Mesenchymal stem cell (in vitro differentiated cells and primary cell): ENCODE measurements at regions not wholly inside any gene's neighbourhood (a gene's known extent, or its start where the extent isn't known, plus 50 kb on each side); places are given as distances from the start of the nearest gene placed in this dataset.

Experiments
- DNase-seq: peaks from one replicate; pipeline ENCODE4 v3.0.0-alpha.2; 2013
- H2AFZ ChIP-seq: one replicate; pipeline ENCODE4 v1.6.1; 2013; ENCODE audit warnings: low read depth, mild to moderate bottlenecking, control low read depth, inconsistent platforms, low read length, moderate library complexity
- H2AK5ac ChIP-seq: 2 replicates; pipeline ENCODE4 v1.6.1; 2013; ENCODE audit warnings: low read length, moderate library complexity, mild to moderate bottlenecking, inconsistent platforms; ENCODE audit not compliant: severe bottlenecking
- H2BK120ac ChIP-seq: one replicate; pipeline ENCODE4 v1.6.1; 2013; ENCODE audit warnings: low read depth, mild to moderate bottlenecking, inconsistent platforms, low read length, moderate library complexity
- H2BK12ac ChIP-seq, 2 experiments: one replicate each; pipeline ENCODE4 v1.6.1; 2013; ENCODE audit warnings: inconsistent platforms in 2 of 2, low read length in 2 of 2, mild to moderate bottlenecking in 2 of 2, moderate library complexity in 2 of 2, control low read depth in 1 of 2
- H2BK15ac ChIP-seq: one replicate; pipeline ENCODE4 v1.6.1; 2013; ENCODE audit warnings: mild to moderate bottlenecking, low read depth, inconsistent platforms; ENCODE audit not compliant: poor library complexity, severe bottlenecking
- H2BK5ac ChIP-seq: 2 replicates; pipeline ENCODE4 v1.6.1; 2013; ENCODE audit warnings: low read depth, mild to moderate bottlenecking, low read length, control low read depth, inconsistent platforms; ENCODE audit not compliant: poor library complexity, severe bottlenecking
- H3K14ac ChIP-seq, 2 experiments: one replicate each; pipeline ENCODE4 v1.6.1; 2013; ENCODE audit warnings: inconsistent platforms in 2 of 2, low read length in 2 of 2, control low read depth in 1 of 2, mild to moderate bottlenecking in 1 of 2, moderate library complexity in 1 of 2
- H3K18ac ChIP-seq, 2 experiments: one replicate each; pipeline ENCODE4 v1.6.1; 2013; ENCODE audit warnings: inconsistent platforms in 2 of 2, low read length in 2 of 2, control low read depth in 1 of 2, low read depth in 1 of 2, mild to moderate bottlenecking in 1 of 2
- H3K23ac ChIP-seq, 2 experiments: one replicate each; pipeline ENCODE4 v1.6.1; 2013; ENCODE audit warnings: inconsistent platforms in 2 of 2, low read length in 2 of 2, mild to moderate bottlenecking in 2 of 2, moderate library complexity in 2 of 2, control low read depth in 1 of 2
- H3K27ac ChIP-seq: 2 replicates; pipeline ENCODE4 v1.5.1; 2013; ENCODE audit warnings: mild to moderate bottlenecking, moderate library complexity, low read length, control low read depth, inconsistent platforms; ENCODE audit not compliant: poor library complexity, severe bottlenecking
- H3K27me3 ChIP-seq, 2 experiments: 2 replicates each; pipeline versions ENCODE4 v1.6.1 to v1.7.0; 2013; ENCODE audit warnings: low read length in 2 of 2, mild to moderate bottlenecking in 2 of 2, moderate library complexity in 2 of 2, control low read depth in 1 of 2, inconsistent platforms in 1 of 2; ENCODE audit not compliant: control insufficient read depth in 1 of 2, insufficient read depth in 1 of 2
- H3K36me3 ChIP-seq, 2 experiments: 2 replicates each; pipeline versions ENCODE4 v1.6.1 to v1.7.0; 2013; ENCODE audit warnings: low read length in 2 of 2, control low read depth in 1 of 2, inconsistent platforms in 1 of 2, low read depth in 1 of 2, mild to moderate bottlenecking in 1 of 2; ENCODE audit not compliant: insufficient read depth in 2 of 2, control insufficient read depth in 1 of 2
- H3K4ac ChIP-seq, 2 experiments: one replicate each; pipeline ENCODE4 v1.6.1; 2013; ENCODE audit warnings: inconsistent platforms in 2 of 2, low read length in 2 of 2, mild to moderate bottlenecking in 2 of 2, moderate library complexity in 2 of 2, control low read depth in 1 of 2, low read depth in 1 of 2
- H3K4me1 ChIP-seq: 2 replicates; pipeline ENCODE4 v1.6.1; 2013; ENCODE audit warnings: low read depth, low read length, control low read depth; ENCODE audit not compliant: control insufficient read depth, insufficient read depth
- H3K4me2 ChIP-seq: 2 replicates; pipeline ENCODE4 v1.6.1; 2013; ENCODE audit warnings: low read length, mild to moderate bottlenecking, inconsistent platforms; ENCODE audit not compliant: poor library complexity, severe bottlenecking
- H3K4me3 ChIP-seq, 2 experiments: 2 replicates each; pipeline versions ENCODE4 v1.5.1 to v1.7.0; 2013; ENCODE audit warnings: low read length in 2 of 2, mild to moderate bottlenecking in 2 of 2, control low read depth in 1 of 2, low read depth in 1 of 2; ENCODE audit not compliant: insufficient read depth in 1 of 2
- H3K79me1 ChIP-seq: replicated peaks from 2 replicates; pipeline ENCODE4 v1.6.1; 2013; ENCODE audit warnings: mild to moderate bottlenecking, control low read depth, low read length, inconsistent platforms; ENCODE audit not compliant: poor library complexity, severe bottlenecking
- H3K9ac ChIP-seq: 2 replicates; pipeline ENCODE4 v1.7.0; 2013; ENCODE audit warnings: mild to moderate bottlenecking, low read length, moderate library complexity
- H3K9me3 ChIP-seq: 2 replicates; pipeline ENCODE4 v1.7.0; 2013; ENCODE audit warnings: mild to moderate bottlenecking, low read length; ENCODE audit not compliant: control insufficient read depth
- H4K8ac ChIP-seq: one replicate; pipeline ENCODE4 v1.6.1; 2013; ENCODE audit warnings: inconsistent platforms, mild to moderate bottlenecking, low read length, moderate library complexity
- H4K91ac ChIP-seq: one replicate; pipeline ENCODE4 v1.6.1; 2013; ENCODE audit warnings: mild to moderate bottlenecking, low read length, inconsistent platforms
- WGBS: methylation state at CpG from one replicate; pipeline ENCODE4 v1.1.7; 2013; ENCODE audit warnings: mixed read lengths; 5-methylcytosine and 5-hydroxymethylcytosine counted together

GRCh38 chr17:77693301-77693700 is 265.2 kb upstream of the TNRC6C start:
- no peaks in the 10 kb centered on the region for H3K36me3 ChIP-seq
- H2AK5ac ChIP-seq = no peak overlapping the region
- H3K79me1 ChIP-seq = no peaks in the 10 kb centered on the region
- peaks cover 2% of the 10 kb centered on the region for H3K4me1 ChIP-seq
- no peak overlapping the region for H3K4me3 ChIP-seq
- peaks cover 72 to 78% of the 10 kb centered on the region in 2 experiments for H3K27me3 ChIP-seq
- no peak overlapping the region for H3K4ac ChIP-seq
- no peaks in the 10 kb centered on the region for H3K9me3 ChIP-seq
- H3K23ac ChIP-seq = no peak overlapping the region
- H3K4me2 ChIP-seq = no peak overlapping the region
- no peak overlapping the region for H3K18ac ChIP-seq
- H2BK5ac ChIP-seq = no peak overlapping the region
- H2BK15ac ChIP-seq = no peak overlapping the region
- H2BK120ac ChIP-seq = no peak overlapping the region
- H3K14ac ChIP-seq = no peak overlapping the region
- H4K91ac ChIP-seq = no peak overlapping the region
- H3K9ac ChIP-seq = no peak overlapping the region
- no peak overlapping the region for H4K8ac ChIP-seq
- no peak overlapping the region for H2BK12ac ChIP-seq
- H3K27ac ChIP-seq = no peak overlapping the region
- no peak for DNase-seq
- H2AFZ ChIP-seq = no peak overlapping the region
- 60% methylated on average over 8 of the region's 9 CpGs for WGBS

GRCh38 chr17:77693776-77694175 is 264.7 kb upstream of the TNRC6C start:
- no peak overlapping the region for H4K91ac ChIP-seq
- H3K79me1 ChIP-seq = no peaks in the 10 kb centered on the region
- no peak overlapping the region for H3K4me2 ChIP-seq
- H3K18ac ChIP-seq = no peak overlapping the region
- H2AFZ ChIP-seq = no peak overlapping the region
- H3K14ac ChIP-seq = no peak overlapping the region
- no peak overlapping the region for H2BK12ac ChIP-seq
- H3K9me3 ChIP-seq = no peaks in the 10 kb centered on the region
- 65% methylated on average over 6 of the region's 7 CpGs for WGBS
- H2BK5ac ChIP-seq = no peak overlapping the region
- no peak overlapping the region for H4K8ac ChIP-seq
- H2BK120ac ChIP-seq = no peak overlapping the region
- no peak overlapping the region for H3K9ac ChIP-seq
- H3K23ac ChIP-seq = no peak overlapping the region
- no peak overlapping the region for H2AK5ac ChIP-seq
- no peak overlapping the region for H3K4me3 ChIP-seq
- no peak overlapping the region for H3K27ac ChIP-seq
- H3K4me1 ChIP-seq = peaks cover 2% of the 10 kb centered on the region
- no peak overlapping the region for H2BK15ac ChIP-seq
- no peak overlapping the region for H3K4ac ChIP-seq
- peaks cover 77 to 82% of the 10 kb centered on the region in 2 experiments for H3K27me3 ChIP-seq
- H3K36me3 ChIP-seq = no peaks in the 10 kb centered on the region
- DNase-seq = no peak

GRCh38 chr17:77694391-77695363 is 263.8 kb upstream of the TNRC6C start:
- H3K4ac ChIP-seq = no peak overlapping the region
- H3K27ac ChIP-seq = no peak overlapping the region
- no peaks in the 10 kb centered on the region for H3K79me1 ChIP-seq
- no peak overlapping the region for H4K91ac ChIP-seq
- peaks cover 84 to 86% of the 10 kb centered on the region in 2 experiments for H3K27me3 ChIP-seq
- peaks cover 2% of the 10 kb centered on the region for H3K4me1 ChIP-seq
- no peak overlapping the region for H3K4me3 ChIP-seq
- H3K18ac ChIP-seq = no peak overlapping the region
- H2AK5ac ChIP-seq = no peak overlapping the region
- no peak overlapping the region for H2BK15ac ChIP-seq
- H3K23ac ChIP-seq = no peak overlapping the region
- H2AFZ ChIP-seq = no peak overlapping the region
- H3K9ac ChIP-seq = no peak overlapping the region
- no peak overlapping the region for H2BK12ac ChIP-seq
- H3K9me3 ChIP-seq = no peaks in the 10 kb centered on the region
- H4K8ac ChIP-seq = no peak overlapping the region
- no peak overlapping the region for H3K14ac ChIP-seq
- DNase-seq = no peak
- 75% methylated on average over 10 of the region's 11 CpGs for WGBS
- H2BK5ac ChIP-seq = no peak overlapping the region
- no peaks in the 10 kb centered on the region for H3K36me3 ChIP-seq
- H2BK120ac ChIP-seq = no peak overlapping the region
- H3K4me2 ChIP-seq = no peak overlapping the region

GRCh38 chr17:77695386-77695785 is 263.1 kb upstream of the TNRC6C start:
- Histone ChIP-seq H3K4me1 (peaks cover 2% of the 10 kb centered on the region), H2BK5ac (no peak overlapping the region), H3K4ac (no peak overlapping the region), H3K27ac (no peak overlapping the region), H3K9ac (no peak overlapping the region), H2AK5ac (no peak overlapping the region), H2BK120ac (no peak overlapping the region), H3K23ac (no peak overlapping the region), H3K4me3 (no peak overlapping the region), H3K27me3 (peaks cover 85 to 89% of the 10 kb centered on the region in 2 experiments), H3K18ac (no peak overlapping the region), H4K91ac (no peak overlapping the region), H3K4me2 (no peak overlapping the region), H2AFZ (no peak overlapping the region), H4K8ac (no peak overlapping the region), H3K14ac (no peak overlapping the region), H3K9me3 (no peaks in the 10 kb centered on the region), H2BK12ac (no peak overlapping the region), H2BK15ac (no peak overlapping the region), H3K36me3 (no peaks in the 10 kb centered on the region), H3K79me1 (no peaks in the 10 kb centered on the region)
- DNase-seq = no peak
- 63% methylated on average over 9 of the region's 9 CpGs for WGBS
